HEK293 (cell line): ENCODE measurements at regions not wholly inside any gene's neighbourhood (a gene's known extent, or its start where the extent isn't known, plus 50 kb on each side); places are given as distances from the start of the nearest gene placed in this dataset.

ENCODE experiments used
- CTCF ChIA-PET: fragments of 350-600 bp; formaldehyde crosslinking; extraction: SDS; loops from one replicate; lab custom pipeline; 2021; ENCODE audit warnings: antibody characterized with exemption; lab: Yijun Ruan, JAX
- POLR2A ChIA-PET: fragments of 300-600 bp; formaldehyde crosslinking; extraction: SDS; loops from one replicate; lab custom pipeline; 2020; ENCODE audit warnings: antibody characterized with exemption, inconsistent platforms; lab: Yijun Ruan, JAX
- H3K27ac ChIP-seq: fragments of 200-500 bp; sonication (Bioruptor generic); 2 replicates; pipeline ENCODE4 v1.5.1; 2014; ENCODE audit warnings: low read depth, low read length, control low read depth, inconsistent platforms; ENCODE audit errors: extremely low read depth
- H3K36me3 ChIP-seq, 2 experiments: fragments of 200-500 bp in 1 of 2; sonication (Bioruptor generic) in 1 of 2; 1 replicate in 1 of 2; 2 replicates in 1 of 2; pipeline ENCODE4 v1.5.1; 2014 to 2017; ENCODE audit warnings: inconsistent platforms in 2 of 2, low read length in 2 of 2; ENCODE audit not compliant: control insufficient read depth in 2 of 2, insufficient read depth in 1 of 2
- H3K4me1 ChIP-seq: fragments of 200-500 bp; sonication (Bioruptor generic); 2 replicates; pipeline ENCODE4 v1.5.1; 2014; ENCODE audit warnings: mild to moderate bottlenecking, low read length, inconsistent platforms; ENCODE audit not compliant: control insufficient read depth, insufficient read depth
- H3K4me3 ChIP-seq: 2 replicates; pipeline ENCODE4 v1.5.1; 2011; ENCODE audit warnings: low read depth, mild to moderate bottlenecking, control low read depth, low read length, moderate library complexity
- H3K9me3 ChIP-seq: fragments of 200-500 bp; sonication (Bioruptor generic); 2 replicates; pipeline ENCODE4 v1.5.1; 2014; ENCODE audit warnings: low read depth, low read length, inconsistent platforms; ENCODE audit not compliant: control insufficient read depth, insufficient read depth
- BCL11A ChIP-seq: fragments of 450-650 bp; formaldehyde crosslinking; IDR thresholded peaks from 2 replicates; pipeline ENCODE4 v1.5.1; 2016; ENCODE audit warnings: low read depth, missing biosample characterization, missing genetic modification characterization
- HOXC10 ChIP-seq: sonication (generic); formaldehyde crosslinking; IDR thresholded peaks from 2 replicates; pipeline ENCODE4 v1.8.1; 2023; ENCODE audit warnings: mild to moderate bottlenecking, missing genetic modification reagents
- MEIS1 ChIP-seq: sonication (generic); formaldehyde crosslinking; IDR thresholded peaks from 2 replicates; pipeline ENCODE4 v1.8.1; 2022; ENCODE audit warnings: missing genetic modification reagents, mild to moderate bottlenecking, borderline replicate concordance
- WT1 ChIP-seq: fragments of 450-650 bp; formaldehyde crosslinking; IDR thresholded peaks from 2 replicates; pipeline ENCODE4 v1.5.1; 2016; ENCODE audit warnings: missing biosample characterization, missing genetic modification characterization
- ZBTB26 ChIP-seq: fragments of 450-650 bp; formaldehyde crosslinking; optimal IDR thresholded peaks from 2 replicates; pipeline ENCODE3; 2016; ENCODE audit warnings: missing biosample characterization, mild to moderate bottlenecking, missing genetic modification characterization
- ZNF138 ChIP-seq: fragments of 450-650 bp; formaldehyde crosslinking; IDR thresholded peaks from 2 replicates; pipeline ENCODE4 v1.5.1; 2016; ENCODE audit warnings: missing biosample characterization, missing genetic modification characterization, borderline replicate concordance
- ZNF18 ChIP-seq: fragments of 450-650 bp; formaldehyde crosslinking; IDR thresholded peaks from 2 replicates; pipeline ENCODE4 v1.5.1; 2016; ENCODE audit warnings: missing biosample characterization, missing genetic modification characterization
- ZNF311 ChIP-seq: fragments of 450-650 bp; formaldehyde crosslinking; IDR thresholded peaks from 2 replicates; pipeline ENCODE4 v1.5.1; 2017; ENCODE audit warnings: missing biosample characterization, missing genetic modification characterization, borderline replicate concordance
- ZNF423 ChIP-seq: fragments of 450-650 bp; formaldehyde crosslinking; IDR thresholded peaks from 2 replicates; pipeline ENCODE4 v1.5.1; 2016; ENCODE audit warnings: missing biosample characterization, missing genetic modification characterization
- ZNF433 ChIP-seq: fragments of 450-650 bp; formaldehyde crosslinking; IDR thresholded peaks from 2 replicates; pipeline ENCODE4 v1.5.1; 2016; ENCODE audit warnings: missing biosample characterization, missing genetic modification characterization, low read depth
- ZNF48 ChIP-seq: fragments of 450-650 bp; formaldehyde crosslinking; IDR thresholded peaks from 2 replicates; pipeline ENCODE4 v1.5.1; 2016; ENCODE audit warnings: missing biosample characterization, missing genetic modification characterization
- ZNF560 ChIP-seq: fragments of 450-650 bp; formaldehyde crosslinking; IDR thresholded peaks from 2 replicates; pipeline ENCODE4 v1.5.1; 2017; ENCODE audit warnings: missing biosample characterization, missing genetic modification characterization, borderline replicate concordance
- ZNF621 ChIP-seq: fragments of 450-650 bp; formaldehyde crosslinking; IDR thresholded peaks from 2 replicates; pipeline ENCODE4 v1.5.1; 2017; ENCODE audit warnings: missing biosample characterization, missing genetic modification characterization
- ZNF639 ChIP-seq: fragments of 450-650 bp; formaldehyde crosslinking; IDR thresholded peaks from 2 replicates; pipeline ENCODE4 v1.5.1; 2016; ENCODE audit warnings: missing biosample characterization, missing genetic modification characterization
- ZSCAN23 ChIP-seq: fragments of 450-650 bp; formaldehyde crosslinking; IDR thresholded peaks from 2 replicates; pipeline ENCODE4 v1.5.1; 2016; ENCODE audit warnings: missing biosample characterization, missing genetic modification characterization
- ZSCAN4 ChIP-seq: fragments of 450-650 bp; formaldehyde crosslinking; IDR thresholded peaks from 2 replicates; pipeline ENCODE4 v1.5.1; 2017; ENCODE audit warnings: missing biosample characterization, missing genetic modification characterization
- TF ChIP-seq, protein P1 (sequence below): fragments of 450-650 bp; formaldehyde crosslinking; IDR thresholded peaks from 2 replicates; pipeline ENCODE4 v1.5.1; 2016; ENCODE audit warnings: missing biosample characterization, missing genetic modification characterization
- TF ChIP-seq, protein P2 (sequence below): fragments of 450-650 bp; formaldehyde crosslinking; IDR thresholded peaks from 2 replicates; pipeline ENCODE4 v1.5.1; 2016; ENCODE audit warnings: missing biosample characterization, missing genetic modification characterization
- TF ChIP-seq, protein P3 (sequence below): fragments of 450-650 bp; formaldehyde crosslinking; IDR thresholded peaks from 2 replicates; pipeline ENCODE4 v1.5.1; 2016; ENCODE audit warnings: missing biosample characterization, missing genetic modification characterization

- TF ChIP-seq, protein P1, sequence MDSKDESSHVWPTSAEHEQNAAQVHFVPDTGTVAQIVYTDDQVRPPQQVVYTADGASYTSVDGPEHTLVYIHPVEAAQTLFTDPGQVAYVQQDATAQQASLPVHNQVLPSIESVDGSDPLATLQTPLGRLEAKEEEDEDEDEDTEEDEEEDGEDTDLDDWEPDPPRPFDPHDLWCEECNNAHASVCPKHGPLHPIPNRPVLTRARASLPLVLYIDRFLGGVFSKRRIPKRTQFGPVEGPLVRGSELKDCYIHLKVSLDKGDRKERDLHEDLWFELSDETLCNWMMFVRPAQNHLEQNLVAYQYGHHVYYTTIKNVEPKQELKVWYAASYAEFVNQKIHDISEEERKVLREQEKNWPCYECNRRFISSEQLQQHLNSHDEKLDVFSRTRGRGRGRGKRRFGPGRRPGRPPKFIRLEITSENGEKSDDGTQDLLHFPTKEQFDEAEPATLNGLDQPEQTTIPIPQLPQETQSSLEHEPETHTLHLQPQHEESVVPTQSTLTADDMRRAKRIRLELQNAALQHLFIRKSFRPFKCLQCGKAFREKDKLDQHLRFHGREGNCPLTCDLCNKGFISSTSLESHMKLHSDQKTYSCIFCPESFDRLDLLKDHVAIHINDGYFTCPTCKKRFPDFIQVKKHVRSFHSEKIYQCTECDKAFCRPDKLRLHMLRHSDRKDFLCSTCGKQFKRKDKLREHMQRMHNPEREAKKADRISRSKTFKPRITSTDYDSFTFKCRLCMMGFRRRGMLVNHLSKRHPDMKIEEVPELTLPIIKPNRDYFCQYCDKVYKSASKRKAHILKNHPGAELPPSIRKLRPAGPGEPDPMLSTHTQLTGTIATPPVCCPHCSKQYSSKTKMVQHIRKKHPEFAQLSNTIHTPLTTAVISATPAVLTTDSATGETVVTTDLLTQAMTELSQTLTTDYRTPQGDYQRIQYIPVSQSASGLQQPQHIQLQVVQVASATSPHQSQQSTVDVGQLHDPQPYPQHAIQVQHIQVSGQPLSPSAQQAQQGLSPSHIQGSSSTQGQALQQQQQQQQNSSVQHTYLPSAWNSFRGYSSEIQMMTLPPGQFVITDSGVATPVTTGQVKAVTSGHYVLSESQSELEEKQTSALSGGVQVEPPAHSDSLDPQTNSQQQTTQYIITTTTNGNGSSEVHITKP (tag by site-specific recombination) = no peak
Observed at GRCh38 chr2:242063850-242064249, 194.3 kb downstream of the RTP5 start (continued).

- no peak overlapping the region for H3K27ac ChIP-seq
- H3K4me1 ChIP-seq = no peaks in the 10 kb centered on the region
- H3K9me3 ChIP-seq = no peaks in the 10 kb centered on the region
- H3K4me3 ChIP-seq = no peak overlapping the region
- H3K36me3 ChIP-seq = no peaks in the 10 kb centered on the region
- peak; percentile 92 for TF ChIP-seq ZSCAN4
- peak; percentile 95 for TF ChIP-seq ZNF18 (tag by site-specific recombination)
- no peak for TF ChIP-seq ZNF433 (tag by site-specific recombination)
- ChIA-PET CTCF (no interaction called here), POLR2A (no interaction called here)
Observed at GRCh38 chr2:242064364-242065250, 195.1 kb downstream of the RTP5 start.

- CTCF ChIA-PET = no interaction called here
- Histone ChIP-seq H3K27ac (no peak overlapping the region), H3K9me3 (no peaks in the 10 kb centered on the region), H3K36me3 (no peaks in the 10 kb centered on the region), H3K4me3 (no peak overlapping the region), H3K4me1 (no peaks in the 10 kb centered on the region)
- POLR2A ChIA-PET = no interaction called here
- TF ChIP-seq HOXC10 (CRISPR knock-in tag) = no peak
- TF ChIP-seq ZNF423 (tag by site-specific recombination) = no peak
- TF ChIP-seq MEIS1 (CRISPR knock-in tag) = no peak
- TF ChIP-seq ZNF560 = no peak
- TF ChIP-seq ZNF311 (tag by site-specific recombination) = no peak
- TF ChIP-seq, protein P2, sequence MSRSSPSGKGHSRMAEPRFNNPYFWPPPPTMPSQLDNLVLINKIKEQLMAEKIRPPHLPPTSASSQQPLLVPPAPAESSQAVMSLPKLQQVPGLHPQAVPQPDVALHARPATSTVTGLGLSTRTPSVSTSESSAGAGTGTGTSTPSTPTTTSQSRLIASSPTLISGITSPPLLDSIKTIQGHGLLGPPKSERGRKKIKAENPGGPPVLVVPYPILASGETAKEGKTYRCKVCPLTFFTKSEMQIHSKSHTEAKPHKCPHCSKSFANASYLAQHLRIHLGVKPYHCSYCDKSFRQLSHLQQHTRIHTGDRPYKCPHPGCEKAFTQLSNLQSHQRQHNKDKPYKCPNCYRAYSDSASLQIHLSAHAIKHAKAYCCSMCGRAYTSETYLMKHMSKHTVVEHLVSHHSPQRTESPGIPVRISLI (tag by site-specific recombination) = no peak
- no peak for TF ChIP-seq ZSCAN23
- TF ChIP-seq, protein P3, sequence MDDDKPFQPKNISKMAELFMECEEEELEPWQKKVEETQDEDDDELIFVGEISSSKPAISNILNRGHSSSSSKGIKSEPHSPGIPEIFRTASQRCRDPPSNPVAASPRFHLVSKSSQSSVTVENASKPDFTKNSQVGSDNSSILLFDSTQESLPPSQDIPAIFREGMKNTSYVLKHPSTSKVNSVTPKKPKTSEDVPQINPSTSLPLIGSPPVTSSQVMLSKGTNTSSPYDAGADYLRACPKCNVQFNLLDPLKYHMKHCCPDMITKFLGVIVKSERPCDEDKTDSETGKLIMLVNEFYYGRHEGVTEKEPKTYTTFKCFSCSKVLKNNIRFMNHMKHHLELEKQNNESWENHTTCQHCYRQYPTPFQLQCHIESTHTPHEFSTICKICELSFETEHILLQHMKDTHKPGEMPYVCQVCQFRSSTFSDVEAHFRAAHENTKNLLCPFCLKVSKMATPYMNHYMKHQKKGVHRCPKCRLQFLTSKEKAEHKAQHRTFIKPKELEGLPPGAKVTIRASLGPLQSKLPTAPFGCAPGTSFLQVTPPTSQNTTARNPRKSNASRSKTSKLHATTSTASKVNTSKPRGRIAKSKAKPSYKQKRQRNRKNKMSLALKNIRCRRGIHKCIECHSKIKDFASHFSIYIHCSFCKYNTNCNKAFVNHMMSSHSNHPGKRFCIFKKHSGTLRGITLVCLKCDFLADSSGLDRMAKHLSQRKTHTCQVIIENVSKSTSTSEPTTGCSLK (tag by site-specific recombination) = no peak
- no peak for TF ChIP-seq ZNF639 (tag by site-specific recombination)
- TF ChIP-seq ZNF48 (tag by site-specific recombination) = no peak
- TF ChIP-seq ZNF138 = no peak
- no peak for TF ChIP-seq WT1
- TF ChIP-seq ZBTB26 = no peak
- no peak for TF ChIP-seq ZNF621 (tag by site-specific recombination)
- no peak for TF ChIP-seq BCL11A (tag by site-specific recombination)
Observed at GRCh38 chr2:242065426-242065825, 195.9 kb downstream of the RTP5 start.
